A549 (cell line): ENCODE measurements at regions not wholly inside any gene's neighbourhood (a gene's known extent, or its start where the extent isn't known, plus 50 kb on each side); places are given as distances from the start of the nearest gene placed in this dataset.

Source experiments
- ATAC-seq, 2 experiments: fragments of 200-7000 bp in 1 of 2; fragments of >200 bp in 1 of 2; cut with Nextera tagmentation in 1 of 2; cut with Tn5 transposase in 1 of 2; 3 replicates each; pipeline versions ENCODE4 v1.8.0 to v1.9.1; 2018 to 2020; ENCODE audit warnings: mild to moderate bottlenecking in 1 of 2, moderate library complexity in 1 of 2
- CTCF ChIA-PET: fragments of 300-600 bp; sonication (Branson Sonifier 250); formaldehyde crosslinking; extraction: SDS; loops from one replicate; lab custom pipeline; 2021; ENCODE audit warnings: antibody characterized with exemption, inconsistent platforms; lab: Yijun Ruan, JAX
- POLR2A ChIA-PET: fragments of 350-600 bp; formaldehyde crosslinking; extraction: SDS; loops from one replicate; lab custom pipeline; 2021; ENCODE audit warnings: antibody characterized with exemption, inconsistent platforms; lab: Yijun Ruan, JAX
- DNase-seq, 2 experiments: peaks; one replicate each; pipeline versions ENCODE4 v3.0.0 to v3.0.0-alpha.2; 2011 to 2016; ENCODE audit warnings: low read depth in 1 of 2, low spot score in 1 of 2
- FAIRE-seq: peaks from 2 replicates; lab custom pipeline; 2011; peaks lifted over from hg19 to GRCh38; lab: Jason Lieb, UNC
- H3K27ac ChIP-seq, 2 experiments: fragments of >200 bp; sonication (Bioruptor Twin); formaldehyde crosslinking; 3 replicates each; pipeline ENCODE4 v1.5.1; 2016 to 2017
- H3K4me1 ChIP-seq: fragments of >200 bp; sonication (Bioruptor Twin); formaldehyde crosslinking; 3 replicates; pipeline ENCODE4 v1.6.1; 2016
- H3K4me2 ChIP-seq: fragments of >200 bp; sonication (Bioruptor Twin); formaldehyde crosslinking; 3 replicates; pipeline ENCODE4 v1.6.1; 2016
- H3K4me3 ChIP-seq: fragments of >200 bp; sonication (Bioruptor Twin); formaldehyde crosslinking; 3 replicates; pipeline ENCODE4 v1.5.1; 2016
- H3K9me3 ChIP-seq: fragments of >200 bp; sonication (Bioruptor Twin); formaldehyde crosslinking; 3 replicates; pipeline ENCODE4 v1.6.1; 2016
- BHLHE40 ChIP-seq: IDR thresholded peaks from 2 replicates; pipeline ENCODE4 v1.6.1; 2012; ENCODE audit warnings: low read depth, low read length, inconsistent platforms
- CBX2 ChIP-seq: fragments of 200-600 bp; sonication (generic); IDR thresholded peaks from 2 replicates; pipeline ENCODE4 v1.6.1; 2016; ENCODE audit warnings: low read depth, mild to moderate bottlenecking, borderline replicate concordance
- E2F6 ChIP-seq: IDR thresholded peaks from 2 replicates; pipeline ENCODE4 v1.6.1; 2012; ENCODE audit warnings: low read depth, borderline replicate concordance
- ELK1 ChIP-seq: fragments of 150-350 bp; IDR thresholded peaks from 2 replicates; pipeline ENCODE4 v1.6.1; 2014; ENCODE audit warnings: low read depth, mild to moderate bottlenecking, low read length
- EP300 ChIP-seq, 2 experiments: fragments of >200 bp; sonication (Bioruptor Twin); formaldehyde crosslinking; IDR thresholded peaks; 2 replicates in 1 of 2; 3 replicates in 1 of 2; pipeline ENCODE4 v1.6.1; 2016 to 2017
- FOXS1 ChIP-seq: fragments of 250-450 bp; sonication (Bioruptor Pico); IDR thresholded peaks from 2 replicates; pipeline ENCODE4 v1.5.0; 2020; ENCODE audit warnings: mild to moderate bottlenecking, moderate library complexity
- GATA3 ChIP-seq: IDR thresholded peaks from 2 replicates; pipeline ENCODE4 v1.6.1; 2012; ENCODE audit warnings: borderline replicate concordance
- HDAC2 ChIP-seq: fragments of 200-600 bp; sonication (generic); IDR thresholded peaks from 2 replicates; pipeline ENCODE4 v1.6.1; 2016
- HMGXB4 ChIP-seq: fragments of 250-450 bp; sonication (Bioruptor Pico); IDR thresholded peaks from 2 replicates; pipeline ENCODE4 v1.5.0; 2021; ENCODE audit warnings: mild to moderate bottlenecking, moderate library complexity, borderline replicate concordance
- HOXB13 ChIP-seq: fragments of 250-450 bp; sonication (Bioruptor Pico); IDR thresholded peaks from 2 replicates; pipeline ENCODE4 v1.5.0; 2020; ENCODE audit warnings: low read depth, mild to moderate bottlenecking, moderate library complexity
- JUN ChIP-seq, 2 experiments: fragments of >200 bp; sonication (Bioruptor Twin); formaldehyde crosslinking; IDR thresholded peaks; 2 replicates in 1 of 2; 3 replicates in 1 of 2; pipeline ENCODE4 v1.6.1; 2016 to 2017
- JUNB ChIP-seq: fragments of >200 bp; sonication (Bioruptor Twin); formaldehyde crosslinking; IDR thresholded peaks from 2 replicates; pipeline ENCODE4 v1.6.1; 2016
- MAFK ChIP-seq: fragments of 450-650 bp; IDR thresholded peaks from 2 replicates; pipeline ENCODE4 v1.6.1; 2014; ENCODE audit not compliant: partially characterized antibody
- RNF2 ChIP-seq: fragments of 200-600 bp; sonication (generic); IDR thresholded peaks from 2 replicates; pipeline ENCODE4 v1.6.1; 2016; ENCODE audit warnings: low read depth, mild to moderate bottlenecking, antibody characterized with exemption, moderate library complexity, borderline replicate concordance
- TP53 ChIP-seq: fragments of 250-450 bp; sonication (Bioruptor Pico); IDR thresholded peaks from 2 replicates; pipeline ENCODE4 v1.5.0; 2021; ENCODE audit warnings: mild to moderate bottlenecking, moderate library complexity
- USF2 ChIP-seq: fragments of 450-650 bp; IDR thresholded peaks from 2 replicates; pipeline ENCODE4 v1.6.1; 2014; ENCODE audit warnings: antibody characterized with exemption
- ZC3H11A ChIP-seq: fragments of 450-650 bp; IDR thresholded peaks from 2 replicates; pipeline ENCODE4 v1.6.1; 2014; ENCODE audit warnings: antibody characterized with exemption, mild to moderate bottlenecking
- WGBS: methylation state at CpG from one replicate; pipeline ENCODE4 v1.1.6; 2017; ENCODE audit errors: missing lambda C conversion rate; 5-methylcytosine and 5-hydroxymethylcytosine counted together

GRCh38 chr2:239758279-239758877 lies 266.8 kb downstream of the NDUFA10 start (continued):
- TF ChIP-seq E2F6 (no peak), MAFK (peak; percentile 97), GATA3 (no peak; the same call in 1 of the 2 replicates), HMGXB4 (no peak), RNF2 (no peak), JUN (IDR thresholded peaks at IDR 0.05) (peak in 1 of 2 experiments; percentile 64; a peak in 2 of 5 replicates), HOXB13 (no peak), HDAC2 (no peak), JUNB (peak; percentile 62; the same call in 1 of the 2 replicates), USF2 (no peak), EP300 (IDR thresholded peaks at IDR 0.05) (peak; percentile 44 to 62; a peak in 2 of 5 replicates)

GRCh38 chr2:239756790-239757760 lies 268.1 kb downstream of the NDUFA10 start:
- ATAC-seq = no peak
- no peak overlapping the region for H3K4me3 ChIP-seq
- no peak for DNase-seq
- peak overlapping the region; percentile 81; the same call in 1 of the 3 replicates for H3K4me2 ChIP-seq
- ChIA-PET POLR2A (no interaction called here), CTCF (interaction anchor here (0.6 kb wide), 1 partner anchor 400 kb away, joined by 3 read pairs; no protein-coding TSS in a partner anchor)
- no peak for FAIRE-seq
- no peak for TF ChIP-seq CBX2
- TF ChIP-seq BHLHE40 = no peak
- TF ChIP-seq ELK1 = no peak
- TF ChIP-seq TP53 (CRISPR knock-in tag) = no peak
- TF ChIP-seq ZC3H11A = no peak
- no peak for TF ChIP-seq USF2
- TF ChIP-seq FOXS1 = no peak
- peaks cover 22% of the 10 kb centered on the region for H3K4me1 ChIP-seq
- peak overlapping the region; percentile 72 to 78 for H3K27ac ChIP-seq
- H3K9me3 ChIP-seq = peaks cover 23% of the 10 kb centered on the region
- WGBS = 88% methylated on average over 31 of the region's 31 CpGs
